C4-2B (cell line): ENCODE measurements at regions not wholly inside any gene's neighbourhood (a gene's known extent, or its start where the extent isn't known, plus 50 kb on each side); places are given as distances from the start of the nearest gene placed in this dataset.

Experiments used
- ZFX ChIP-seq: fragments of 450-650 bp; IDR thresholded peaks from 2 replicates; pipeline ENCODE4 v1.6.1; 2017
- TF ChIP-seq, protein P1 (sequence below): fragments of 450-650 bp; conservative IDR thresholded peaks from 2 replicates; pipeline ENCODE4 v1.5.1; 2017; ENCODE audit warnings: mild to moderate bottlenecking

DNA sequence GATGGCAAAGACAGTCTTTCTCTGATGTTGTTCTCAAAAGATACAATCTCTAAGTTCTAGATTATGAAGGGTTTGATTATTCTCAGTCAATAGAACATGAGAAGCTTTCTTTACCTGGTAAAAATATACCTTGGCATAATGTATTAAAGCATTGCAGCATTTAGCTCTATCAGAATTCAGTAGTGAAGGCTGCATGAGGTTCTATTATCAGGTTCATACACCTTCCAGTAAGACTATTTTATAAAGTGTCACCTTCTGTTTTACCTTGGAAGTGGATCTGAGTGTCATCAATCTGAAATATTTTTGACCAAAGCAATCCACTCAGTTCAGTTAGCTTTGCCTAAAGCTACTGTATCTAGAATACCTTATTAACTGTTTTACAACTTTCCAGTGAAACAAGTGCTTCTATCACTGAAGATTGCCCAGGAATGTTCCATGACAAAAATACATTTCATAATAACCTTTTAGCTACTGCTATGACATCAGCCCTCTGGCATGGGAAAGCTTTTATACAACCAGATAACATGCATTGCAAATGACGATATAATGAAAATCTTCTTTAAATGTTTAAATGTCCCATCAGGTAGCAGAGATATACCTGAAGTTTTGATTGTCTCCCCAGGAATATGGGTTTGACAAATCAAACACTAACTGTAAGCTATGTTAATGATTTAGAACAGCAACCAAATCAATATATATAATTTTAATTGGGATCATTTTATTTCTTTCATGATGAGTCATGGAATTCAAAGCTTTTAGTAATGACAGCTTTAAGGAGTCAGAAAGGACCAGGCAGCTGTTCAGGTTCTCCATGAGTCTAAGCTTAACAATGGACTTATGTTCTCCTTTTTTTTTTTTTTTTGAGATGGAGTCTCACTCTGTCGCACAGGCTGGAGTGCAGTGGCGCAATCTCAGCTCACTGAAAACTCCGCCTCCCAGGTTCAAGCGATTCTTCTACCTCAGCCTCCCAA lies 72.2 kb downstream of the UFM1 start:
- TF ChIP-seq, protein P1, sequence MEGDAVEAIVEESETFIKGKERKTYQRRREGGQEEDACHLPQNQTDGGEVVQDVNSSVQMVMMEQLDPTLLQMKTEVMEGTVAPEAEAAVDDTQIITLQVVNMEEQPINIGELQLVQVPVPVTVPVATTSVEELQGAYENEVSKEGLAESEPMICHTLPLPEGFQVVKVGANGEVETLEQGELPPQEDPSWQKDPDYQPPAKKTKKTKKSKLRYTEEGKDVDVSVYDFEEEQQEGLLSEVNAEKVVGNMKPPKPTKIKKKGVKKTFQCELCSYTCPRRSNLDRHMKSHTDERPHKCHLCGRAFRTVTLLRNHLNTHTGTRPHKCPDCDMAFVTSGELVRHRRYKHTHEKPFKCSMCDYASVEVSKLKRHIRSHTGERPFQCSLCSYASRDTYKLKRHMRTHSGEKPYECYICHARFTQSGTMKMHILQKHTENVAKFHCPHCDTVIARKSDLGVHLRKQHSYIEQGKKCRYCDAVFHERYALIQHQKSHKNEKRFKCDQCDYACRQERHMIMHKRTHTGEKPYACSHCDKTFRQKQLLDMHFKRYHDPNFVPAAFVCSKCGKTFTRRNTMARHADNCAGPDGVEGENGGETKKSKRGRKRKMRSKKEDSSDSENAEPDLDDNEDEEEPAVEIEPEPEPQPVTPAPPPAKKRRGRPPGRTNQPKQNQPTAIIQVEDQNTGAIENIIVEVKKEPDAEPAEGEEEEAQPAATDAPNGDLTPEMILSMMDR = no peak
- TF ChIP-seq ZFX = no peak
